HG03439 (cell line): ENCODE measurements at regions not wholly inside any gene's neighbourhood (a gene's known extent, or its start where the extent isn't known, plus 50 kb on each side); places are given as distances from the start of the nearest gene placed in this dataset.

ENCODE experiments used
- ATAC-seq: cut with Tn5 transposase; IDR thresholded peaks from one replicate; pipeline ENCODE4 v1.9.1; 2021; ENCODE audit warnings: mild to moderate bottlenecking, moderate library complexity; ENCODE audit not compliant: unreplicated experiment

DNA sequence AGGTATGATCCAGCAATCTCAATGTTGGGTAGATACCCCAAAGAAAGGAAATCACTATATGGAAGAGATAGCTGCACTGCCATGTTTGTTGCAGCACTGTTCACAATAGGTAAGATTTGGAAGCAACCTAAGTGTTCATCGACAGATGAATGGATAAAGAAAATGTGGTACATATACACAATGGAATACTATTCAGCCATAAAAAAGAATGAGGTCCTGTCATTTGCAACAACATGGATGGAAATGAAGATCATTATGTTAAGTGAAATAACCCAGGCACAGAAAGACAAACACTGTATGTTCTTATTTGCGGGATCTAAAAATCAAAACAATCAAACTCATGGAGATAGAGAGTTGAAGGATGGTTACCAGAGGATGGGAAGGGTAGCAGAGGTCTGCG lies 372.4 kb upstream of the SPRED2 start:
- no peak for ATAC-seq

DNA sequence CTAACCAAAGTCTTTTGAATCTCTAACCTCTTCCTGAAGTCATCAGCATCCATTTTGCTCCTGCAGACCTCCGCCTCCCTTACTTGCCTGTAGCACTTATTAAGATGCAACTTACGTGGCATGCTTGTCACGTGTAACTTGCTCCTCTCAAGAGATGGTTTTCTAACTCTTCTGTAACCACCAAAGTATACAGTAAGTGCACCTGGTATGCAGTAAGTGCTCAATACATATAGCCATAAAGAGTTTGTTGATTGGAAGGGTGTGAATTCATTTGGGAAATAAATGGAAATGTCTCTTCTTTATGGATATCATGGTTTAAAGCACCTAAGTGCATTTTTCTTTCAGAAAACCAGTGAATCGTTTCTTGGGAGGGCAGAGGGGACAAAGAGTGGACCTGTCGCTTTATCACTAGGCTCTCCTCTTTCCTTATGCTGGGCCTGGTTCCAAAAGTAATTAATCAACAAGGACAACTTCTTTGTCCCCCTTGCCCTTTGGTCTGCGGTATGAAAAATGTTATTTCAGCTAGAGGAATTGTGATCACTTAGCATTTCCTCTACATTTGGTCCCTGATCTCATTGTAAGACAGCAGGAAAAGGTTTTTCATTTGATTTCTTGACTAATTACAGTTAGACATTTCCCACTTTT lies 370.0 kb upstream of the SPRED2 start:
- no peak for ATAC-seq

DNA sequence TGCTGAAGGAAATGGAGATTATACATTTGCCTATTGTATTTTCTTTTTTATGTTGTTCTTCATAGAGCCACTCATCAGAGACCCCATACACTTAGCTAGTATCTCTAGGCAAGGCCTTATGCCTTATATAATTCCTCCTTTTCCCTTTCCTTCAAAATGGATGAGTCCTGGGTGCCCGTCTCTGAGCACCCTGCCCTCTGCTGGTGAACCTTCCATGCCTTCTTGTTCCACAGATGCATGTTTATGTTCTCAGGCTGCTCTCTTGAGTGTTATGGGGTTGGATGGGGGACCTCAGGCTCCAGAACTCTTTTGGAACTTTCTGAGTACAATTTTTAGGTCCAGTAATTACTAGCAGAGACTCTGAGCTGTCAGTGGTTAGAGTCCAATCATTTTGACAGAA lies 368.6 kb upstream of the SPRED2 start:
- ATAC-seq = no peak

DNA sequence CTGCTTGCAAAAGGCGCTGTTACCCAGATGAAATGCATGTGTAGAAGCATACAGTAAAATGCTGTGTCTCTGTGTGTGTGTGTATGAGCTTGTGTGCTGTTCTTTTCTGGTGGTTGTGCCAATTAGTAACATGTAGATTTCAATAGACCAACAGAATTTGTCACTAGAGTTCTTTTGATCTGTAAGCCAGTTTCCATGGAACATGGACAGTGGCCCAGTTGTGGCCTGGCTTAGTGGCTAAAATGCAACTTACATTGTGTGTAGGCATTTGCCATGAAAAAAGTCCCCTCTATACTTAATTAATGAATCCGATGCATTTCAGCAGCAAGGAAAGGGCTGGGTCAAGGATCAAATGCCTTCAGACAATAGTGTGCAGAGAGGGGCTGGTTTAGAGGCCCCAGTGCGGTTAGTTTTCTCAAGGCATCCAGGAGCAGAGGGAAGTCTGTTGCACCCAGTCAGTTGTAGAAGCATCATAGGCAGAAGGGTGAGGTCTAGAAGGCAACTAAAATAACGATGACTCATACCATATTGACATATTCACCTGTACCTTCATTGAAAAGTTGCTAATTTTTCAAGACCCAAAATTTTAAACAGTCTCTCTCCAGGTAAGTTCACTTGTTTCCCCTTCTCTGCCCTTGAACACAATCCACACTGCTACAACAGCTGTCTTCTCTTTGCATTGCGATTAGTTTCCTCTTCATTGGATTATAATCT lies 366.9 kb upstream of the SPRED2 start:
- no peak for ATAC-seq

DNA sequence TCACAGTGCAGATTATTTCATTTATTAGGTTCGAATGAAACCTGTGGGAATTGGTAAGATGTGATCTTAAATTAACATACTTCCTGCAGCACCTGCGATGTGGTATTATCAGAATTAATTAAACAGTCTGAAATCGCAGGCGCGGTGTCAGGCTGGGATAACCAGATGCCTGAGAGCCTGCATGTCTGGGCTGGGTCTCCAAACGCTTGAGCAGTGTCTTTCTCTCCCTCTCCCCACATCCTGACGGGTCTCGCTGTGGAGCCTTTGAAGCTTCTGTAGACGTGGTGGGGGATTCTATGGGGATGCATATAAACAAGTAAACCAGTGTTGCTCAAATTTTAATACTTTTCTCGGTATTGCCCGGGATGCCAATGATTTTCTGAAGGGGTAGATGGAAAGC lies 366.2 kb upstream of the SPRED2 start:
- no peak for ATAC-seq

DNA sequence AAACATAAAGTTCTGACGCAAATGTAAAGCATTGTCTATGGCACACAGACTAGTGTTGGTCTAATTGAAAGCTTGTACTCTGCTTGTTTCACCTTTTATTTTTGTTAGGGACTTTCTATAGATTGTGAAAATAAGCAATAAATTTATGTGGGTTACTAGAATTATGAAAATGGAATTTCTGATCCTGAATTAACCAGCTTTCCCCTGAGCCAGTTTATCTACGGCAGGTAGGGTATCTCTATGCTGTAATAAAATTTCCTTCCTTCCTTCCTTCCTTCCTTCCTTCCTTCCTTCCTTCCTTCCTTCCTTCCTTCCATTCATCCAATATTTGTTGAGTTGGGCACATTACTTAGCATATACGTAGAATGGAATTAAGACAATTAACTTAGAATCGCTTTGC lies 362.6 kb upstream of the SPRED2 start:
- no peak for ATAC-seq

DNA sequence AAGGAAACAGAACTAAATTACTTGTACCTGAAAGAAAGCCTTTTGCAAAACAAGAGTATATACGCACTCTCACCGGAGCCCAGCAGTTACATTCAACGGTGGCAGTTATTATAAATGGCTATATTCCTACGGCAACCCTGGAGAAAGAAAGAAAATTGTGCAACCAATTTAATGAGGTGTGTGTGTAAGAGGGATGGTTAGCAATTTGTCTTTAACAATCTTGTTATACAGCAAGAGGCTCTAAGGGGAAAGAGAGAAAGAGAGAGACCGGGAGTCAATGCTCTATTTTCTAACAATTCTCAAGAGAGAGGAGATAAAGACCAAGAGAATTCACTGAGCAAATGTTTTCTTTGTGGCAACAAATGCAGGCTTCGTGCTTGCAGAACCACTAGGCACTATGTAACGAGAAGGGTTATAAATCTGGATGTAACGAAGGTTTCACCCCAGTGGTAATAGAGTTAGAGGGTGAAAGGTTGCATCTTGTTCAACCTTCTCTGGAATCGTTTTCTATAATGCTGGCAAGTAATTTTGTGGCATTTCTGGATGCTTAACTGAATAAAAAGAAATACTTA lies 359.1 kb upstream of the SPRED2 start:
- no peak for ATAC-seq

DNA sequence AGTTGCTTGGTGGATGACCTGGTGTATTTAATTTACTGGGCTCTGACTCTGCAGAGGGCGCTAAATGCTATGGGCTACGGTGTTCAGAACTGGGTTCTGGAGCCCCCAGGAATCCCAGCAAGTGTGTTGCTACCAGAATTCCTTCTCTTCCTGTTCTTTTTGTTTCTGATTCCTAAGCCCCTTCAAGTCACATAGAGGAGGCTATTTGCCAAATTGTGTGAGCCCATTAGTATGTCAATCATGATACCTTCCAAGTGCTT lies 358.2 kb upstream of the SPRED2 start:
- ATAC-seq = no peak

DNA sequence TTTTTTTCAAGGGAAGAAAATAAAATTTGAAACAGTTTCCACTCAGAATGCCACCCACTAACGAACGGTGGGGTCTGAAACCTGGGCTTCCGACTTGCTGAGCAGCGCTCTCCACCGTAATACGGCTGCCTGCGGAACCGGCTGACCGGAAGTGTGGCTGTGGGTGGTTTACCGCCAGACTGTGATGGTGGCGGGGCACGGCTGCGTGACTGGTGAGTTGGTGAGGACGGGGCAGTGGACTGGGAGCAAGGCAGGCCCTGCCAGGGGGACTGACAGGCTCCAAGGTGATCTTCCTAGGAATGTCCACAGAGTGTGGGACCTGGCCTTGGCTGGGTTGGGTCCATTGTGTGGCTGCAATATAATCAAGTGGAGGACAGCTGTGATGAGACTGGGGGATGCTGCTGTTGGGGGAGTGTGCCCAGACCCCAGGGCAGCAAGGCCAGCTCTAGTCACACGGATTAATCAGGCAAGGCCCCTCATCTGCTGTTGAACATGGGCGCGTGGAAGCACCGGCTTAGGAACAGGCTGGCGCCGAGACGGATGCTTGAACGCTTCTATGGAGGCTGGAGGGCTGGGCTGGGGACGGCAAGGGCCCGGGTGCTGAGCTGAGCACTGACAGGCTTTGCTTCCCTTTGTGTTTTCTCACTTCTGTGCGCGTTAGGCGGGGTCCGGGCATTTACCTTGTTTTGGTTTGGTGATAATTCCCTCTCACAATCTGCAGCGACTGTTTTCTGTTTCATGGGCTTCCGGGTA lies 357.7 kb upstream of the SPRED2 start:
- ATAC-seq = no peak

DNA sequence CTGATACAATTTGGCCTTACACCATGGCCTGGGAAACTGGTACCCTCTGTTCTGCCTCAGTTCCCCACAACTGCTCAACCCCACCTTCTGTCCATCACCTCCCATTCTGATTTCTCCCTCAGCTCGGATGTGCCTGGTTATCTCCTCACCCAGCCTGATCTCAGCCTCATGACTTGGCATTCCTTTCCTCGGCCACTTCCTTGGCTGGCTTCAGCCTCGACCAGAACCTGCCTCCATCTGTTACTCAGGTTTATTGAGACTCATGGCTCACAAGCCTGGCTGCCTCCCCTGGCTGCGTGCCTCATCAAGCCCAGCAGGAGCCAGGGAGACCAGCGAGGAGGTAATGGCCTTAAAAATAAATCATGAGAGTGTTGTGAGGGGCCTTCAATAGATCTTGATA lies 356.2 kb upstream of the SPRED2 start:
- no peak for ATAC-seq

DNA sequence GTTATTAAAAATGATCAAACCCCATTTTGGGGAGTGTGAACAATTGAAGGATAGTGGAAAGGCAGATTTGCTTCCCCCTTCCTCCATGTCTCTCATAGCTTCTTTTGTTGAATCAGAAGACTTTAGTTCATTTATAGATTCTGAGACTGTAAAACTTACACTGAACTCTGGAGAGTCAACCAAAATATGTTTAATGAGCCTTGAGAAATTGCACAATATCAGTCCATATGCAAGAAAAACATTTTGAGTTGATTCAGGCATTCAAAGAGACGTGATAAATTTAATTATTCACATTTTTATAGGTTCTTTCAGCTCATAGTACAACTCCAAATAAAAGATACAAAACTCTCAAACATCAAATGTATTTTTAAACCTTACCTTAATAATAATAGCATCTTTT lies 354.4 kb upstream of the SPRED2 start:
- no peak for ATAC-seq

DNA sequence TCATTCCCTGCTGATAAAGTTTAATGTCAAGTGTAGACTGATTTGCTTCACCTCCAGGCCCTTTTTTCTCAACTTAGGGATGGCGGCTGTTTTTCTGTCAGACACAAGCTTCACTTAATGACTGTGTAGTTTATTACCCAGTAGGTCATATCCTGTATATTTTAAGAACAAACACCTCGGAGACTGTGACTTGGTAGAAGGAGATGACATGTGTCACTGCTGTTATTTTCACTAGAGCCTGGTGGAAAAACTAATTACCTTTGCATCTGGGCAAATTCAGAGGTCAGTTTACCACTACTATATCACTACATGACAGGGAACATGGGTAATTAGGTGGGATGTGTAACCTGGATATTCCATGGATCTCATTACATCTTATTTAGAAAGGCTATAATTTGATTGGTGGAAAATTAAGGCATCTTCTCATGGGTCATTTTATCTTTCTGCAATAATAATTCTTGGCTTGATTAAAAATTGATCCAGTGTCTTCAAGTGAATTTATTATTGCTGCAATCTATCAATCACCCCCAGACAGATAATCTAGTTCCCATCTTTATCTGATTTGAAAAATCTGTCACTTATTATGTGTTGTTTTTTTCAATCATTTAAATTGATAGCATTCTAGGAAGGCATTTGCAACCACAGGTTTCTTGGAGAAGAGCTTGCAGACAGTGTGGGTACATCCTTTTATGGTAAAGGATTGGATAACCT lies 353.8 kb upstream of the SPRED2 start:
- ATAC-seq = no peak

DNA sequence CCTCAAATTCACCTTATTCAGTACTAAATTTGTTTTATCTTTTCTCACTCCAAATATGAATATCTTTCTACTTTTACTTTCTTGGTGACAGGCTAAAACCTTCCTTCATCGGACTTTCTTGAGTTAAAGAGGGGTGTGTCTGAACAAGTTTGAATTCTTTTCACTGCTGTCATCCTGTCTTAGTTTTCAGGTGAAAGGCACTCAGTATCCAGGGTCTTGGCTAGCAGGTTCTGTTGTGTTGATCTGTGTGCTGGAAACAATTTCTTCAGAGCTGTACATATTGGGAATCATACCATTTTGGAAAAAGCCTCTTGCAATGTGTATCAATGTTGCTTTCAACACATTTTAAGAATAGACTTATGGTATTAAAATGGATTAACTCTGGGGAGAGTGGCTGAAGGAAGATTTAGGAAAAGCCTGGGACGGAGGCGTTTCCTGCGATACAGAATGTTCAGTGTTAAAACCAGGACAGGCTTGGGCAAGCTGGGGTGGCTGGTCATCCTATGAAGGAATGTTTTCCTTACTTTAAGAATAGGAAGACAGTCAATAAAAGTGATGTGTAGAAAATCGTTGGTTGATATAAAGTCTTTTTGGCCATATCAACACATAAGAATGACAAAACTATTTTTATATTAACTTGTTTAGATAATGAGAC lies 350.7 kb upstream of the SPRED2 start:
- no peak for ATAC-seq

DNA sequence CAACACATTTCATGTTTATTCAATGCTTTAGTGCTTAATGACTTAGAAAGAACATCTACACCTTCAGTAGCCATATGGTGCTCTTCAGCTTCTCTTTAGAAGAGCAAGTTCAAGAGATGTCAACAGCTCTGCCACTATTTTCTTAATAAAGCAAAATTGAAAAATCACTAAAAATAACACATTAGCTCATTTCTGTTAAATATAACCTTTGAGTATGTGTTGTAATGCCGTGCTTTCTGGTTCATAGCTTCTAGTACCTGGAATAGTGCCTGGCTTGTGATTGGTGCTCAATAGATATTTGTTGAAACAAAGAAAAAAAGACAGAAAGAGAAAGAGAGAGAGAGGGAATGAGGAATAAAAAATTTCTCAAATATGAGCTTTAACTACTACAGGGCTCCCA lies 349.8 kb upstream of the SPRED2 start:
- ATAC-seq = no peak

DNA sequence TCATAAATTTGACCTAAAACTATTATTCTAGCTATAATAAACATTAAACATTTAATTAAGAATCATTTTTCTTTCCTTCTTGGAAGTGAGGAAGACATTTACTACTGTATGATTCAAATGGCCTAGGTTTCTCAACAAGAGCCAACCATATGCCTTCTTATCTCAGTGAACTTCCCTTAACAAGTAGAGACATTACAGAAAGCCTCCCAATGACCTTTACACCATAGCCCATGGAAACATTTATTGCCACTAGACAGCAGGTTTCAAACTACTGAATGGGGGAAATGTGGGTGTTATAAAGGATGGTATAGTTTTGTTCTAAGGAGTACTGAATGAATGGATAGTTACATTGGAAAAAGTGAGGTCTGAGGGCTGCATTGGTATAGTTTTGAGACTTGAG lies 349.4 kb upstream of the SPRED2 start:
- no peak for ATAC-seq

DNA sequence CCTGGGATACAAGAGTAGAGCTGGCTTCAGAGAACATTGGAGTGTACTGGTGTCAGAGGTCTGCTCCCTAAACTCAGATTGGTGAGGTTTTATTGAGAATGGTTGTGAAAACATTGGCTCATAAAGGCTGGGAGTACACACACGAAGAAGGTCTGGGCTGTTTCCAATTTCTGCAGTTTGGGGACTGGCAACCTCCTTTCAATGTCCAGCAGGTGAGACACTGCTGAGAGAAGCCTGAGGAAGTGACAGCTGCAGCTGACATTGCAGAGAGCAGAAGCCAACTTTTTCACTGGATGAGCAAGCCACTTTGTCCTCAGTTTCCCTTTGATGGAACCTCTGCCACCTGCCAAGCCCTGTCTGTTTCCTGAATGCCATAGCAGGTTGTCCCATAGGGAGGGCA lies 346.6 kb upstream of the SPRED2 start:
- no peak for ATAC-seq

DNA sequence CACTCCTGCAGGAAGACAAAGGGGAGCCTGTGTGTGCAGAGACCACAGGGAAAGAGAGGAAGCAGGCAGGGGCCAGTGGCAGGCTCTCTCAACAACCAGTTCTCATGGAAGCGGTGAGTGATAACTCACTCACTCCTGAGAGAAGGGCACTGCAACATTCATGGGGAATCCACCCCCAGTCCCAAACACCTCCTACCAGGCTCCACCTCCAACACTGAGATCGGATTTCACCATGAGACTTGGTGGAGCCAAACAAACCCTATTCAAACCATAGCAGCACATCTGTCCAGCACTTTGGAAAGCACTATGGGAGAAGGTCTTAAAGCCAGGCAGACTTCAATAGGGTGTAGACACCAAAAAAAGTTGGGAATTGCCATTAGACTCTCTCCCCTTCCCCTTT lies 345.7 kb upstream of the SPRED2 start:
- ATAC-seq = no peak

DNA sequence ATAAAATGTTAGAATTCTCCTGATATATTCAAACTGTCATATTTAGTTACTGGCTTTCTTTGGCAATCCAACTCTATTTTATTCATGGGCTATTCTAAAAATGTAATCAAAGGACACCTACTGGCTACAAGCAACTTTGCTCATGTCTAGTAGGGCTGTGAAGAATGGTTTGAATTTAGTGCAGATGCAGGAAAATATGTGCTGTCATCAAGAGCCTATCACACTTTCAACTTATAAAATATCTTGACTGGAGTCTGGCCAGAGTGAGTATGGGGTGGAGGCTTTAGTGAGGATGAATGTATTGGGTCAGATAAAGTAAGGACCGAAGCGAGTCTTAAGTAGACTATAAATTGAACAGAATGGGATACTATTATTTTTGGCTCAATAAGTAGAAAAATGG lies 343.4 kb upstream of the SPRED2 start:
- no peak for ATAC-seq

DNA sequence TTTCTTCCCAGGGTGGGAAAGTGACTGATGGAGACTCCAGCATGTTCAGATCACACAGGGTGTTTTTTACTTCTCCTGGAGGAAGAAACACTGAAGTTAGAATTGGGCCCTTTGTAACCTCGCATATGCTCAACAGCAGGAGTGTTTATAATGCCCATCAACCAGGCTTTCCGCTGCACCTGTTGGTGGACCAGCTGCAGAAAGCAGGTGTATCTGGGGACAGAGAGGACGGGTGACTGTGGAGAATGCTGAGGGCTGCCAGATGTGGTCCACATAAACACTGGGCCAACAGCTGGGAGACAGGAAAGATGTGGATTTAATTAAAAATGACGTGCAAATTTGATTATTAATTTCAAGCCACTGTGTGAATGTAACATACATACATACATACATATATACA lies 335.5 kb upstream of the SPRED2 start:
- ATAC-seq = no peak

DNA sequence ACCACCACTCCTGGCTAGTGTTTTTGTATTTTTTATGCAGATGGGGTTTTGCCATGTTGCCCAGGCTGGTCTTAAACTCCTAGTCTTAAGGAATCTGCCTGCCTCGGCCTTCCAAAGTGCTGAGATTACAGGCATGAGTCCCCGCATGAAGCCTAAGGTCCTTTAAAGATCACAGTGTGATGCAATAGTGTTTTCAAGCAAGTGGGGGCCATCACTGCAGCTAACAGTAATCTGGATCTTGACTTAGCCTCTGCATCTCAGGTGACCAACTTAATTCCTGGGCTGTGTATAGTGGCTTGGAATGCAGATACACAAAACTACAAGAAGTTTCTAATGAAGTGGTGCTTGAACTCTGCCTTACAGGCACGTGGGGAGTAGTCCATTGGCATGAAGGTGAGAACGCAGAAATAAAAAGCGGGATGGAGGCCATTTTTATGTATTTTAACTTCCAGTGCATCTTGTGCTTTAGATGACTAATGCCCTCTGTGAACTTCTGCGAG lies 334.4 kb upstream of the SPRED2 start:
- ATAC-seq = no peak

DNA sequence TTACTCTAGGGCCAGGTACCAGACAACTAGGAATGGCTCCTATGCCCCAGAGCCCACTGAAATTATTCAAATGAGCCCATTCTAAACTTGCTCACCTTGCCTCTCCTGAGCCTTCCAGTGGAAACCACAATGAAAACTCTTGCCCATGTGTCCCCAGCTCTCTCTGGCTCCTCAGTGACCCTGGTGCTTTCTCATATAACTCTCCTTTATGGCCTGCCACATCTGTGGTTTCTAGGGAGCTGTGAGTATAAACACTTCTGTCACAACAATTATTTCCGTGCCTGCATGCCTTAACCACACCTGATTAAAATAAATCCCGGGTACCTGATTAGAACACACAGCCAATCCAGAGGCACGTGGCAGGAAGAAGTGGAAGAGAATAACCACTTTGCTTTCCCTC lies 333.0 kb upstream of the SPRED2 start:
- ATAC-seq = no peak
